A673 (cell line): ENCODE measurements at regions not wholly inside any gene's neighbourhood (a gene's known extent, or its start where the extent isn't known, plus 50 kb on each side); places are given as distances from the start of the nearest gene placed in this dataset.

Experiments used
- BruUV-seq: library from RNA; stranded (reverse); fragments of 400-500 nt; replicated peaks from 2 replicates; lab custom pipeline; 2021; lab: Mats Ljungman, UMichigan
- CTCF ChIA-PET: fragments of 300-600 bp; sonication (Branson Sonifier 250); formaldehyde crosslinking; loops from one replicate; lab custom pipeline; 2022; ENCODE audit warnings: antibody characterized with exemption; lab: Charles Lee
- POLR2A ChIA-PET: fragments of 300-600 bp; sonication (Branson Sonifier 250); formaldehyde crosslinking; loops from one replicate; lab custom pipeline; 2022; ENCODE audit warnings: antibody characterized with exemption; ENCODE audit not compliant: low non-redundant PET; lab: Charles Lee
- DNase-seq: peaks from one replicate; pipeline ENCODE4 v3.0.0-alpha.2; 2015; ENCODE audit warnings: low spot score
- H3K27ac ChIP-seq: fragments of 200-600 bp; sonication (generic); 2 replicates; pipeline ENCODE4 v1.5.1; 2016; ENCODE audit warnings: mixed run types, low read depth, mild to moderate bottlenecking, mixed read lengths, antibody characterized with exemption, low read length; ENCODE audit not compliant: poor library complexity, severe bottlenecking
- H3K27me3 ChIP-seq: fragments of 200-600 bp; sonication (generic); replicated peaks from 2 replicates; pipeline ENCODE4 v1.6.1; 2017; ENCODE audit warnings: mixed run types, low read depth, mild to moderate bottlenecking, mixed read lengths, antibody characterized with exemption, low read length; ENCODE audit not compliant: insufficient read depth, poor library complexity
- H3K36me3 ChIP-seq: fragments of 200-600 bp; sonication (generic); 2 replicates; pipeline ENCODE4 v1.6.1; 2016; ENCODE audit warnings: mixed run types, mild to moderate bottlenecking, mixed read lengths, antibody characterized with exemption, low read length; ENCODE audit not compliant: insufficient read depth, poor library complexity, severe bottlenecking
- H3K4me1 ChIP-seq: fragments of 200-600 bp; sonication (generic); 2 replicates; pipeline ENCODE4 v1.6.1; 2017; ENCODE audit warnings: mixed run types, mild to moderate bottlenecking, mixed read lengths, antibody characterized with exemption, low read length; ENCODE audit not compliant: insufficient read depth, poor library complexity, severe bottlenecking
- H3K4me3 ChIP-seq: fragments of 200-600 bp; sonication (generic); 2 replicates; pipeline ENCODE4 v1.5.1; 2016; ENCODE audit warnings: low read depth, mixed run types, mild to moderate bottlenecking, mixed read lengths, low read length; ENCODE audit not compliant: poor library complexity, severe bottlenecking
- H3K9me3 ChIP-seq: fragments of 200-600 bp; sonication (generic); 2 replicates; pipeline ENCODE4 v1.6.1; 2016; ENCODE audit warnings: mixed run types, low read depth, mild to moderate bottlenecking, mixed read lengths, antibody characterized with exemption, low read length; ENCODE audit not compliant: poor library complexity, severe bottlenecking
- CTCF ChIP-seq: fragments of 300-800, 200-600 bp; sonication (generic); conservative IDR thresholded peaks from 2 replicates; pipeline ENCODE4 v1.5.1; 2017; ENCODE audit warnings: low read depth, mild to moderate bottlenecking, antibody characterized with exemption, low read length, moderate library complexity, mixed read lengths
- EZH2 ChIP-seq: fragments of 200-600 bp; sonication (generic); IDR thresholded peaks from 2 replicates; pipeline ENCODE4 v1.6.1; 2017; ENCODE audit warnings: borderline replicate concordance, low read depth, mild to moderate bottlenecking, mixed read lengths, antibody characterized with exemption, low read length; ENCODE audit not compliant: poor library complexity, severe bottlenecking
- intact Hi-C: fragments of 100-400 bp; cut with micrococcal nuclease; formaldehyde crosslinking; loops from one replicate; pipeline ENCODE4 v1.10.0; 2022; ENCODE audit not compliant: unreplicated experiment

- DNase-seq = no peak
- Histone ChIP-seq H3K27ac (no peak overlapping the region), H3K9me3 (no peaks in the 10 kb centered on the region), H3K4me3 (no peak overlapping the region), H3K27me3 (no peaks in the 10 kb centered on the region), H3K4me1 (peaks cover 56% of the 10 kb centered on the region), H3K36me3 (no peaks in the 10 kb centered on the region)
- ChIA-PET CTCF (interaction anchor here (0.6 kb wide), 1 partner anchor 171 kb away, joined by 4 read pairs; no protein-coding TSS in a partner anchor), POLR2A (no interaction called here)
- TF ChIP-seq EZH2 = no peak
- intact Hi-C loops = no loop called here
- BruUV-seq = no TSS peak
These were observed 138.4 kb upstream of the CIBAR2 start for GRCh38 chr16:85250609-85251223.

GRCh38 chr16:85251225-85251760, 139.0 kb upstream of the CIBAR2 start:
- CTCF ChIA-PET = no interaction called here
- no TSS peak for BruUV-seq
- peaks cover 50% of the 10 kb centered on the region for H3K4me1 ChIP-seq

GRCh38 chr16:85252014-85252413, 139.7 kb upstream of the CIBAR2 start:
- Histone ChIP-seq H3K9me3 (no peaks in the 10 kb centered on the region), H3K27ac (no peak overlapping the region), H3K36me3 (no peaks in the 10 kb centered on the region), H3K4me1 (peaks cover 43% of the 10 kb centered on the region), H3K4me3 (no peak overlapping the region), H3K27me3 (no peaks in the 10 kb centered on the region)
- no peak for DNase-seq
- ChIA-PET POLR2A (no interaction called here), CTCF (interaction anchor here (0.8 to 0.9 kb wide), 2 partner anchors 17 to 23 kb away, joined by 3 read pairs; no protein-coding TSS in a partner anchor)
- BruUV-seq = no TSS peak
- intact Hi-C loops = no loop called here
- no peak for TF ChIP-seq CTCF
- no peak for TF ChIP-seq EZH2

More at GRCh38 chr16:85251225-85251760, 139.0 kb upstream of the CIBAR2 start:
- no peak overlapping the region for H3K27ac ChIP-seq
- no peaks in the 10 kb centered on the region for H3K36me3 ChIP-seq
- no peaks in the 10 kb centered on the region for H3K9me3 ChIP-seq
- intact Hi-C loops = no loop called here
- no peak for DNase-seq
- H3K4me3 ChIP-seq = no peak overlapping the region
- no peaks in the 10 kb centered on the region for H3K27me3 ChIP-seq
- TF ChIP-seq EZH2 = no peak
- POLR2A ChIA-PET = no interaction called here

- Histone ChIP-seq H3K4me1 (peaks cover 39% of the 10 kb centered on the region), H3K27me3 (no peaks in the 10 kb centered on the region), H3K4me3 (no peak overlapping the region), H3K36me3 (no peaks in the 10 kb centered on the region), H3K9me3 (no peaks in the 10 kb centered on the region), H3K27ac (no peak overlapping the region)
- intact Hi-C loops = no loop called here
- no TSS peak for BruUV-seq
- POLR2A ChIA-PET = no interaction called here
- DNase-seq = no peak
- CTCF ChIA-PET = interaction anchor here (0.8 to 0.9 kb wide), 2 partner anchors 18 to 22 kb away, joined by 3 read pairs; no protein-coding TSS in a partner anchor
- TF ChIP-seq EZH2 (no peak), CTCF (no peak)
These were observed 140.2 kb upstream of the CIBAR2 start for GRCh38 chr16:85252461-85252860.
